Transverse colon (tissue), 3 donors: ENCODE measurements at regions not wholly inside any gene's neighbourhood (a gene's known extent, or its start where the extent isn't known, plus 50 kb on each side); places are given as distances from the start of the nearest gene placed in this dataset.

Source experiments
- CTCF ChIP-seq, 5 experiments: fragments of 200-600 bp in 3 of 5; fragments of 450-650 bp in 2 of 5; sonication (generic) in 3 of 5; IDR thresholded peaks; 1 replicate in 2 of 5; 2 replicates in 3 of 5; pipeline ENCODE4 v1.5.1; 2016 to 2017; ENCODE audit warnings: antibody characterized with exemption in 5 of 5, inconsistent platforms in 3 of 5, mild to moderate bottlenecking in 2 of 5, moderate library complexity in 1 of 5
- EP300 ChIP-seq: sonication (generic); formaldehyde crosslinking; IDR thresholded peaks from one replicate; pipeline ENCODE4 v1.6.1; 2017; ENCODE audit warnings: antibody characterized with exemption, low read depth
- POLR2A ChIP-seq: fragments of 450-650 bp; IDR thresholded peaks from one replicate; pipeline ENCODE4 v1.6.1; 2016; ENCODE audit warnings: antibody characterized with exemption, mild to moderate bottlenecking, moderate library complexity

DNA sequence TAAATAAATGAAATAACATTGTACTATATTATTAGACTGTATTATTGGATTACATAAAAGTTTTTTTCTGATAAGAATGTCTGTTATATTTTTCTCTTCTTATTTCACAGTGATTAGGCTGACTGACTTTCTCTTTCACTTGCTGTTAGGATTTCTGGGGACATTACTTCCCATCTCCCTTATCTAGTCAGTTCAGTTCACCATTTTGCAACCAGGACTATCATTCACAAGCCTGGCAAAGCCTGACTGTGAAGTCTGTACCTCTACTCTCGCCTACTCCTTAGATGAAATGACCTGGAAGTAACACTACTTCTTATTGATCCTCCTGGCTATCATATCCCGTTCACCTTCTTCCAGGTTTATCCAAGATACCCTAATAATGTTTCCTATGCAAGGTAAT, 676.6 kb downstream of the USP25 start:
- TF ChIP-seq CTCF (IDR thresholded peaks at IDR 0.05) (no peak), EP300 (no peak), POLR2A (no peak)
